SIG-M5 treated with dmso at 0.1 percent for 504 hours (cell line): ENCODE measurements at regions not wholly inside any gene's neighbourhood (a gene's known extent, or its start where the extent isn't known, plus 50 kb on each side); places are given as distances from the start of the nearest gene placed in this dataset.
"Not testable (repeated sequence)": the region's sequence is repeated elsewhere in the genome, so short reads cannot be mapped to it uniquely, and the experiment has no call there.

Experiments
- DNase-seq: peaks from one replicate; lab custom pipeline; 2025; ENCODE audit not compliant: unreplicated experiment; lab: John Stamatoyannopoulos, UW

DNA sequence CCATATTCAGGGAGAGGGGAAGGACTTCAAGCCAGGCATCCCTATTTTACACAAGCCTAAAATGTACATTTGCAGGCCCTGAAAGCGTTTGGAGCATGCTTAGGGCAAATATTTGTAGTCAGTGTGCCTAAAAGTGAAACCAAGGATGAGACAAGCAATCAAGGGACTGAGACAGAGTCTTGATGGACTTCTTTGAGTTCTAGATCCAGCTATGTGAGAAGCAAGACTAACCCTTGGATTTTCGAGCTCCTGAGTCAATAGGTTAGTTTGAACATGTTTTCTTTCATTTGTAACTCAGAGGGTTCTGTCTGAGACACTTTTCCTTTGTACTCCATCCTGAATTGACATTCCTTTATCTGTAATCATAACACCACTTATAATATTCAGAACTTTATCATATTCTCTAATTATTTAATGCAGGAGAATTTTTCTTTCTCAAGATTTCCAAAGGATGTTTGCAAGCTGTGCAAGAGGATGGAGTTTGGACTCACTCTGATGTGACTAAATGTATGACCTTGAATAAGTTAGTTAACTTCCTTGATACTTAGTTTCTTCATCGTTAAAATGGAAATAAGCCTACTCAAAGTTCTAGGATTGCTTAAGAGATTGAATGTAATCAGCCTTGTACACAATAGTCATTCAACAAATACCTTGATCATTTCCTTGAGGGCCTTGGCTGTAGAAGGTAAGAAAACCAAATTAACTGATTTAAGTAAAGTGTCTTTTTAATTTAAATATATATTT is 1237.8 kb upstream of the ZEB2 start:
- DNase-seq: no peak

DNA sequence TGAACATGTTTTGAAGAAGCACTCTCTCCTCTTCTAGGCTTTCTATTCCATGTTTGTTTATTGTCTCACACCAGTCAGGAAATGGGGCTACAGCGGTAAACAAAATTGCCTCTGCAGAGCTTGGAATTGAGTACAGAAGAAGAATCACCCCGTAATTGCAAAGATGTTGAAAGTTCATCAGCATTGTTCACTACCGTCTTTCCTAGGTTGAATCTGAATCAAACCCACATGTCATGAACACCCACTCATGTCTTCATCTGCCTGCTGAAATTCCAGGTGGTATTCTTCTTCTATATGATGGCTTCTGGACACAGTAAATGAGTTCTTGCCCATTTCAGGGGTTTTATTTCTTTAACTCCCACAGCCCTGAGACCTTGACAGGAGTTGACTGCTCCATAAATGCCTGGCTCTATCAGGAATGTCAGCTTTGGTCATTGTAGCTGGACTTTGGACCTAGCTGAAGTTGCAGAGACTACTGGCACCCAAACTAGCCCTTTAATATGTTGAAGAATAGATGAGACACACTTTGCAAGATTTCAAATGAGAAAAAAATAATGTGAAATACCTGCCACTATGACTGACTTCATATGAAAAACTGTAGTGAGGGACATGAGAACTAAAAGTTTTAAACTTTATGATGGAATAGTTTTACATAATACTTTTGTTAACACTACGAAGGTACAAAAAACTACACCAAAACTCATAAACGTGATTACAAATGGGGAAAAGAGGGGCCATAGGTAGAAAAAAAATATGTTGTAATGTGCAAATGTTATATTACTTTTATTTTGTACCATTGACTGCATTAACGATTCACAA is 1235.3 kb upstream of the ZEB2 start:
- DNase-seq: no peak

DNA sequence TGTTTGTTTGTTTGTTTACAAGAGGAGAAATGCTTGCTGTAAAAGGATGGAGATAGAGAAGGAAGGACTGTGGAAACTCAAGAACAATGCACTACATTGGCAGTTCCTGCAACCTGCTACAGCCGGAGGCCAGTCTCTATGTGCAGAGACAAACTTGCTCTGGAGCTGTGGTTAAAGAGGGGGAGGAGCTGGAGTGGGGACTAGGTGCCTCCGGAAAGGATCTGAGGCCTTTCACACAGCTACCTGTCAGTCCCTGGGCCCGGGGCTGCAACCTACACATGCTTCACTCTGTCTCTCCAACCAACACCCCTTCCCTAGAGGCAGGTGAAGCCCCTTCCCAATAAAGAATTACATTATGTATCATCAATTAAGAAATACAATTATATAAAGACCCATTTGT is 1234.0 kb upstream of the ZEB2 start:
- DNase-seq: no peak

DNA sequence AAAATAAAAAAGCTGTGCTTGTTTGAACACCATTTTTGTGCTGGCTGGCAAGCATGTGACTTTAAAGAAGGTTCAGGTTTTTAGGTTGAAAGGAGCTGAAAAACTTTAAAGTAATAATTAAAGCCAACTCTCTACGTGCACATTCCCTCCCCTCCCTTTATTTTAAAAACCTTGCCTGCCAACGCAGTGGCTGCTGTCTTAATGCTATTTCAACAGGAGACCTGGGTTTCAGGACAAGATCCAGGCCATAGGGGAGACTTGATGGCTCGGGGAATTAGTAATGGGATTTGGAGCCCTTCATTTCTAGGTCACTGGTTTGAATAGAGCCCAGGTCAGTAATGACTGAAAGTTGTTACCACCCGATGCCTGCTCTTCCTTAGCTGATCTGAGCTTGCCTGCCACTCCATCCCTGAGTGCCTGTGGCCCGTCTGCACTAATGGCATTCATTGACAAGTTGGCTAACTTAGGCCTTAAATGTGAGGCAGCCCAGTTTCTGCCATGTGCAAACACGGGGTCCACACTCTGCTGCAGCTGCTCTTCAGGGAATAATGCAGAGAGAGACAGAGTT is 1233.2 kb upstream of the ZEB2 start:
- no peak for DNase-seq

DNA sequence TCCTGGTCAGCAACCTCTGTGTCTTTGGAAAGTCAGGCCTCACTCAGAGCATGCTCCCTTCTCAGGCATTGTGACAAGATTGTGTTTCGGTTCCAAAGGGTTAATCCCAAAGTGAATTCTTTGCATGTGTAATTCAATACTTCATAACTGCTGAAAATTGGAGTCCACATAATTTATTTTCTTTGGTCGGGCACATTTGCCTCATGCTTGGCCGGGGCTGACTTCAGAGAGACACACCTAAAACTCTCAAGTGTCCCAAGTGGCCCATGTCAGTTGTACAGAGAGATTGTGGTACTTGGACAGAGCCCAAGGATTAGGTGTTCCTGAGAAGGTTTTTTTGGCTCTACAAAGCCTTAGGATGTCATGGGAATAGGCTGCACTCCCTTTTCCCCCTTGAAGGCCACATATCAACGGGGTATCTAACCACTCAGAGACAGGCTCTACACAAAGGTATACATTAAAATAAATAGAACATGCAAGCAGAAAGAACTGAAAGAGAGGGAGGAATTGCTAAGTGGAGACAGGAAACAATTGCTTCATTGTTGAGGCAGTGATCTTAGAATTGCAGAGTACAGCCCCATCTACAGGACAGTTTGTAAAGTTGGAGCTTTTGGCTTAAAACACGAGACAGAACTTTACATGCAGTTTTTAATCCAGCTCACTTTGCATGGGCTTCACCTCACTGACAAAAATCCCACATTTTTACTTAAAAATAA is 1232.3 kb upstream of the ZEB2 start:
- peak; percentile 86 for DNase-seq

DNA sequence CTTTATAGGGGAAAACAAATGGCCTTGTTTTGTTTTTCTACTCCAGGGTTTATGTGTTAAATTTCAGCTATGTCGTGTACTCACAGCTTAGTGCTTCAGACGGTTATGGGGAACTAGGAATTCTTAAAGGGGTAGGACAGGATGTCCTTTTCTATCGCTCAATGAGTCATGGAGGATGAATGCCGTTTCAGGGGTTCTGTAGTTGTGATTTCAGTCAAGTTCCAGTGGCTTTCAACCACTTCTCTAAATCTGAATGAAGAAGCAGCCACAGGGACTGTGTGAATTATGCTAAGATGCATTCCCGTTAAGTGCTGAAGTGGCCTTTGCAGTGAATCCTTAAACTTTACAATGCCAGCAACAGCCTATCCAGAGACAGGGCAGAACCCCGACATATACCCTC is 1231.7 kb upstream of the ZEB2 start:
- DNase-seq: peak; percentile 95

DNA sequence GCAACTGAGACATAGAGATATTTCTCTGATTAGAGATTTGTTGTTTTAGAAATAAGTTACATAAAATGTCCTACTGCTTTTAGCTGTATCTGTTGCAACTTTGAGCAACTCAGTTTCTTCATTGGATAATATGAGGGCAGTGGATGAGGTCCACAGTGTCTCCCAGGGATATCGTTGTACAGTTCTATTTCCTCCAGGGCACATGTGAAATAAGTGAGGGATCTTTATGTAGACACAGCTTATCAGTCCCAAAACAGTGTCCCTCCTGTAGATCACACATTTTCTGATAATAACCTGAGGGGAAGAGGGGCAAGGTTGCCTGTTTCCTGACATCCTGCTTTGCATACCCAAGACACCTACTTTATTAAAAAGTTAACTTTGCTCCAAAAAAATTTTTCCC is 1231.2 kb upstream of the ZEB2 start:
- no peak for DNase-seq

DNA sequence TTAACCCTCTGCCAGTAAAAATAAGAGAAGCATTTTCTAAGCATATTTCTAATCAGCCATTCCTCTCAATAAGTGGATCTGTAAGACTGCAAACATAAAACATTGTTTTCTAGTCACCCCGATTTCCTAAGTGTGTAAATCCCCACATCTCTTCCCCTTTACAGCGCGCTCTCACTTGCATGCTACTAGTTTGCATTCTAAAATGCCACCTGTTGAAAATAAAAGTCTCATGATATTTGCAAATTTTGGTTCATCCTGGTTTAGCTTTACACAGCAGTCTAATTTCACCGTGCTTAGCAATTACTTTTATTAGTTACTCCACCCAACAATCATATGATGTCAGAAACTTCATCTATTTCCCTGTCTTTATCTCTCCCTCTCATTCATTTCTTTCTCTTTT is 1230.7 kb upstream of the ZEB2 start:
- no peak for DNase-seq

DNA sequence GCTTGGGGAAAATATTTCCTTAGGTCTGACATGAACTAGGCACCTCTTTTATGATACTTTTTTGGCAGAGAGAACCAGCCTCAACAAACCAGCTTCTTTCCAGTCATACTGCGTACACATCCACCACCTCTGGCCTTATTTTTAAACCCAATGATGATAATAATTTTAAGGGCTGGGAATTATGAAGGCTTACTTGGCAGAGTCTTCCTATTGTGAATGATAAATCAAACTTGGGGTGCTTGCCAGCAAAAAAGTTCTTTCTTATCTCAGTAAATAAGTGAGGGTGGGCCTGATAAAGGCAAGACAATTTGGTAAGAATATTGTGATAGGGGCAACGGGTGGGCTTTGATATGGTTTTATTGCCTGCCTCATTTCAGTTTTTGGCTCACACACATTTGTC is 1230.2 kb upstream of the ZEB2 start:
- DNase-seq: no peak

DNA sequence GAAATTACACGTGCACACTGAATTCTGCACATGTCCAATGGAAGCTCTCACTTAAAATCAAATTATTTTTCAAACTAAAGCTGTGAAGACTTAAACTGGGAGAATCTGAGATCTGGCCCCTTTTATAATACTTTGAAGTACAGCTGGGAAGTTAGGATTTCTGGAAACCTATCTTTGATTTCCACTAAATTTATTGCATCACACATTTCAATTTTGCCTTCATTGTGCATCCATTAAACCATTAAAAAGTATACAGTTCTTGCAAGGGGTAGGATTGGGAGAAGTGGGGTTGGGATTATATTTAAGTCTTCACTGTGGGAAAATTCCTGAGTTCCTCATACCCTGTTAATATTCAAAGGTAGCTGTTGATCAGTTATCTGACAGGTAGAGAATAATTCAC is 1229.6 kb upstream of the ZEB2 start:
- no peak for DNase-seq

DNA sequence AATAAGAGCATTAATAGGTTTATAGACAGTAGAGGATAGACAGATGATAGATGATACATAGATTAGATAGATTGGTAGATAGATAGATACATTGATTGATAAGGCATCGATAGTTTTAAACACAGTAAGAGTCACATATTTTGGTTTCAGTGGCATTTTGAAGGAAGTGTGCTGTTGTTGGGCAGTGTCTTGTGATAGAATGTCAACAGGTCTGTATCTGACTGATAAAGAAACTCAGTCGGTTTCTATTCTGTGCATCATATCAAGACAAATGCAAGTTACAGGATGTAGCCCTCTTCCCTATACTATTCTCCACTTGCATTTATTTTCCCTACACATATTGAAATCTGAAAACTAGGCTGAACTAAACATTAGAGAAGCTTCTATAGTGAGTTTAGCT is 1229.0 kb upstream of the ZEB2 start:
- DNase-seq: no peak

DNA sequence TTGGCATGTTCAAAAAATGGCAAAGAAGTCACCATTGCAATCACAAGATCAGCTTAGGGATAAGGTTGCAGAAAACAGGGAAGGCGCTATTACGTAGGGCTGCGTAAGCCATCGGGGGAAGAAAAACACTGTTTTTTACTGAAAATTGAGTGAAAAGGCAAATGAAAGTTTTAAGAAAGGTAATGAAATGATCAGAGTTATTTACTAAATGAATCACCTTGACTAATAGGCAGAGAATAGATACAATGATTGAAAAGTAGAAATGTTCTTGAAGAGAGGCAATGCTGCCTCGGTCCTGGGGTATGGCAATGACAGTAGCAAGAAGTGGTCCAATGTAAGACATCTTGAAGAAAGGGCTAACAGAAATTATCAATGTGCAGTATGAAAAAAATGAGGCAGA is 1227.8 kb upstream of the ZEB2 start:
- DNase-seq: no peak

DNA sequence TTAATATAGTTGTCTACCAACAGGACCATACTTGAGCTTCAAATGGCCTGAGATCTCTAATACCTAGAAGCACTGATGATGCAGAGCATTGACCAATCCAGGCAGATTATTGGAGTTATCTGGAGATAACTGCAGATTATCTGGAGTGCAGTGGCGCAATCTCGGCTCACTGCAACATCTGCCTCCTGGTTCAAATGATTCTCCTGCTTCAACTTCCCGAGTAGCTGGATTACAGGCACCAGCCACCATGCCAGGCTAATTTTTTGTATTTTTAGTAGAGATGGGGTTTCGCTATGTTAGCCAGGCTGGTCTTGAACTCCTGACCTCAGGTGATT is 1225.4 kb upstream of the ZEB2 start:
- not testable (repeated sequence) for DNase-seq

DNA sequence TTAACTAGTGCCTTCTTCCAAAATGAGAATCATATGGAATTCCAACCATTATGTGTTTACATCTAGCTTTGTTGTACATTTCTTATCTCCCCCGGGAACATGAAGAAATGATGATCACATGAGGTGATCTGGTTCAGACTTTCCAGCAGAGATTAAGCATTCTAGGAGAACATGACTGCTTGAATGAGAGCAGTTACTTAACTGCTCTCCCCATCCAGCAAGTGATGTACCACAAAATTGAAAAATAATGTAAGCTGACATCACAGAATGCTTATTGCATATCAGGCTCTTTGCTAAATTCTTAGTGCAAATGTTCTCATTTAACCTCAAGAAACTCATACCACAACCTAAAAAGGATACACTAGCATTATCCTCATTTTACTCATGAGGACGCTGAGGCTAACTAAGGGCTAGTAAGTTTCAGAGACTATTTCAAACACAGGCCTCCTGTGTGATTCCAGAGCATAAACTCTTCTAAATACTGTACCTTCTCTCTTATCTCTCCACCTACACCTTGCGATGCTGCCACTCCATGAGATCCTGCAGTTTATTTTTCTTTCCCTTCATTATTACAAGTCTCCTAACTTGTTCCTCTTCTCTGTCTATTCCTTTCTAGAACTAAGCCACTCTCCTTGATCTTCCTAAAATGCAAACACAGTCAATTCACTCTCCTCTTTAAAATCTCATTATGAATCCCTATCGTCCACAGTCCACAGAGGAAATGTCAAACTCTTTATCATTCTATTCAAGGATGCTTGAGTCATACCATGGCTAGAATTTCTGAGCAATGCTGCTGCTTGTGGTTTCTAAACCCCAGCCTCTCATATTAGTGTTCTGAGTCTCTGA is 1224.8 kb upstream of the ZEB2 start:
- peak; percentile 24 for DNase-seq

DNA sequence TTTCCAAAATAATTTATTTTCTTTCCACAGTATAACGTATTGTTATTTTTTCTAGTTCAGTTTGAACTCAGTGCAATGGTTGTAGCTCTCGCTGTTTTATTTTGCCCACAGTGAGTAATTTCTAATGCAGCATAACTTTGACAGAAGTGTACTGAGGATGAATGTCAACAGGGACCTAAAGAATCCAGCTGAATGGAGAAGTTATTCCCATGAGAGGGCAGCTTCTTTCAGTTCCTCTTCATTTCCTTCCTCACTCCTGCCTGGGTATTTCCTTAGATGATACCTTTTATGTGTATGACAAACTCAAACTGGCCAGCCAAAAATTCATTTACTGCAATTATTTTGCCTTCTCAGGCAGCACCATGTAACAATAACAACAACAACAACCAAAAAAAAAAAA is 1223.1 kb upstream of the ZEB2 start:
- DNase-seq: peak; percentile 13

DNA sequence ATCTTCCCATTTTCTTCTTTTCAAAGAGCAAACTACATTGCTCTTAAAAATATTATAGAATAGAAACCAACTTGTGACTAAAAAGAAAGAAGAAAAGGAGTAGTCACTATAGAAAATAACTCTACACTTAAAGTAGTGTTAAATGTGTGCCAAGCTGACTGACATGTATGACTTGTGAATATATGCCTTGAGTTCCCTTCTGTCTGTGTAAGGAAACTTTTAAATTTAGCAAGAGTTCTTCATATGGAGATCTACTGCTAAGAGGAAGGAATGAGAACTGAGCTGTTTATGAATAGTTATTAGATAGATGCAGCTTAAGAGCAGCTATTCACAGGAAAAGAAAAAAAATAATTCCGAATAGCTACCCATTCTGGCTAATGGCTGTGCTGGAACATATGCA is 1221.7 kb upstream of the ZEB2 start:
- DNase-seq: no peak

DNA sequence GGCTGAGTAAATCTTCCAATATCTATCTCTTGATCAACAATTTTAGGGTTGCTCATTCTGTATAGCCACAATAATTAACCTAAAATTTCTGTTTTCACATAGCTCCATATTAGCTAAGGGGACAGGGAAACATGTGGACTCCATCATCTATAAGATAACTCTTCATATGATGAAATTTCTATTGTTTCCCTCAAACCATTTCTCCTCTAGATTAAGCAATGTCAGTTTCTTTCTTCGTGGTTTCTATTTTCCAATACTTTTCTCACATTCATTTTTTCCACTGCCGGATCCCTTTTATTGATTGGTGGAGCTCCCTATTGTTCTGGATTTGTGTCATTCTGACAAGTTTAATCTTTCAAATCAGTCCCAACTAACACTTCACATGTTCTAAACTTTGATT is 1221.3 kb upstream of the ZEB2 start:
- DNase-seq: no peak

DNA sequence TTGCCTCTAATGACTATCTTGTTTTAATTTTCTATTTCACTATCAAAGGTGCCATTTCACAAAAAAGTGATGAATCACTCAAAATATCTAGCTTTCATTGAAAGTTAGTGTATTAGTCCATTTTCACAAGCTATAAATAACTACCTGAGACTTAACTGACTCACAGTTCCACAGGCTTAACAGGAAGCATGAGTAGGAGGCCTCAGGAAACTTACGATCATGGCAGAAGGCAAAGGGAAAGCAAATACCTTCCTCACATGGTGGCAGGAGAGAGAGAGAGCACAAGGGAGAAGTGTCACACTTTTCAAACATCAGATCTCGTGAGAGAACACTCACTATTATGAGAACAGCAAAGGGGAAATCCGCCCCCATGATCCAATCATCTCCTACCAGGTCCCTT is 1220.4 kb upstream of the ZEB2 start:
- DNase-seq: no peak

DNA sequence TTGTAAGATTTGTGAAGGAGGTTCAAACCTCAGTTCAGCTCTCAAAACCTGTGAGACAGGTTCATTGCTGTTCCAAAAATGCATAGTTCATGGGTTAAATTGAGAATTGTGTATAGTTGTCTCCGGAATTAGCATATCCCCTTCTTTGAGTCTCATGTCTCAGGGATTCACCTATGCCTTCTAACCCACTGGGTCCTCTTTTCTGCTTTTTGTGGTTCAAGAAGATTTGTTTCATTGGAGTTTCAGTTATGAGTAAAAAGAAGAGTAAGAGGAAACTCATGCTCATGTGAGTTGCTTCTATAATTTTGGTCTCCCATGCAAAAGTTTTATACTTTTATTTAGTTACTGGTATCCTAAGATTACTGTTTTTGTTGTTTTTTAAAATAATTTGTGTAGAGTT is 1219.8 kb upstream of the ZEB2 start:
- DNase-seq: no peak

DNA sequence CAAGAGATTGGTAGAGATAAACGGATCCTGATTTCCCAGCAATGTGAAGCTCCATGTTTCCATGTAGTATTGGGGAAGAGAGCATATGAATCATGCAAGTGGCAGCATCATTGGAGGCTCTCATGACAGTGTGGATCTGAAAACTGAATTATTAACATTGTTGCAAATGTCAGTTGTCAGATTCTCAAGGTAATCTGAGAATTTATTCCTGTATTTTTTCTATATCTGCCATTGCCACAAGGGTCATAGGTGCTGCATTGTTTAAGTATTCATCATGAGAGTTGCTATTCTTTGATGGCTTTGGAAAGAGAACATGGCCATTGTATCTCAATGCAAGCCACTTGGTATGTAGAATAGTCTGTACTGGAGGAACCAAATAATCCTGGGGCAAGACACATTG is 1217.0 kb upstream of the ZEB2 start:
- no peak for DNase-seq

DNA sequence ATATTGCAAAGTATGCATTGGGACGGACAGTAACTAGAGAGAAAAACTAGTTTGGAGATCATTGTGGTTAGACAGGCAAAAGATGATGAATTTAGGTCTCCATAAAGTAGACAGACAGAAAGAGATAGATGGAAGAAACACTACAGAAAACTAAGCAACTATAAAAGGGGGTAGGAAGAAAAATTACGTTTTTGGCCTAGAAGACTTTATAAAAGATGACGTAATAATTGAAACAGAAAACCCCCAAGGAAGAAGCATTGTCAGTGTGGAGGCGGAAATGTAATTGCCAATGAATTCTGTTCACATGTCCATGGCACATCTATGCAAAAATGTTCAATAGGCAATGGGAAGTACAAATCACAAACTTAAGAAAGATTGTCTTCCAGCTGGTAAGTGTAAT is 1211.5 kb upstream of the ZEB2 start:
- no peak for DNase-seq
